Thymus (tissue), 11 donors: ENCODE measurements at regions not wholly inside any gene's neighbourhood (a gene's known extent, or its start where the extent isn't known, plus 50 kb on each side); places are given as distances from the start of the nearest gene placed in this dataset.
"Not testable (repeated sequence)": the region's sequence is repeated elsewhere in the genome, so short reads cannot be mapped to it uniquely, and the experiment has no call there.

Experiments used
- DNase-seq, 9 donors: peaks; one replicate each; pipeline ENCODE4 v3.0.0-alpha.2; 2013; ENCODE audit warnings: low spot score in 9 of 9, low read depth in 6 of 9, missing footprints in 1 of 9
- H3K27ac ChIP-seq, 2 donors: one replicate each; pipeline ENCODE4 v1.5.1; 2013; ENCODE audit warnings: control low read depth in 1 of 2, low read depth in 1 of 2, low read length in 1 of 2, mild to moderate bottlenecking in 1 of 2, moderate library complexity in 1 of 2
- H3K27me3 ChIP-seq, 2 donors: one replicate each; pipeline ENCODE4 v1.5.1; 2013; ENCODE audit warnings: low read length in 1 of 2; ENCODE audit not compliant: control insufficient read depth in 2 of 2, insufficient read depth in 1 of 2
- H3K36me3 ChIP-seq, 2 donors: one replicate each; pipeline ENCODE4 v1.5.1; 2013; ENCODE audit warnings: low read length in 1 of 2, mild to moderate bottlenecking in 1 of 2, moderate library complexity in 1 of 2; ENCODE audit not compliant: control insufficient read depth in 2 of 2, insufficient read depth in 2 of 2
- H3K4me1 ChIP-seq, 2 donors: one replicate each; pipeline ENCODE4 v1.5.1; 2013; ENCODE audit warnings: low read length in 2 of 2; ENCODE audit not compliant: control insufficient read depth in 2 of 2, insufficient read depth in 2 of 2
- H3K4me3 ChIP-seq, 2 donors: one replicate each; pipeline ENCODE4 v1.5.1; 2013; ENCODE audit warnings: low read length in 2 of 2, control low read depth in 1 of 2, mild to moderate bottlenecking in 1 of 2
- H3K9me3 ChIP-seq, 2 donors: one replicate each; pipeline ENCODE4 v1.5.1; 2013; ENCODE audit warnings: low read length in 1 of 2, mild to moderate bottlenecking in 1 of 2; ENCODE audit not compliant: control insufficient read depth in 2 of 2, insufficient read depth in 1 of 2
- WGBS: extraction: QIAGEN DNeasy Blood & Tissue Kit; methylation state at CpG from one replicate; pipeline ENCODE4 v1.1.7; 2013; 5-methylcytosine and 5-hydroxymethylcytosine counted together
- donor health status: healthy.

DNA sequence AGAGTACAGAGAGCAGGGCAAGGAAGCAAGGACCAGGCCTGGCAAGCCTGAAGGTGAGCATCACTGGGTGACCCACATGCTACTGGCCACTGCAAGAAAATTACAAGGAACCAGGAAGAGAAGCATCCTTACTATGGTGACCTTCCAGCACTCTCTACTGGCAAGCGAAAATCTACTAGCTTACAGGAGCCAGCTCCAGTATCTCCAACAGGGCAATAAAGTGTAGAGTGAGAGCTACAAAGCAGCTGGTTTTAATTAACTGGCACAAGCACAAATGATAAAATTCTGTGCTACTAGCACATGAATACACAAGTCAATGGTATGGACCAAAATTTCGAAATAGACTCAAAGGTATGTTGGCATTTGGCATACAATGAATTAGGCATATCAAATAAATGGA lies 113.3 kb upstream of the CAST start:
- H3K4me3 ChIP-seq, result no peak overlapping the region
- H3K27ac ChIP-seq, result no peak overlapping the region
- no peaks in the 10 kb centered on the region for H3K27me3 ChIP-seq
- H3K36me3 ChIP-seq, result no peaks in the 10 kb centered on the region
- no peaks in the 10 kb centered on the region for H3K9me3 ChIP-seq
- WGBS, result 68% methylated on average over 2 of the region's 2 CpGs
- H3K4me1 ChIP-seq, result no peaks in the 10 kb centered on the region
- DNase-seq, result no peak

DNA sequence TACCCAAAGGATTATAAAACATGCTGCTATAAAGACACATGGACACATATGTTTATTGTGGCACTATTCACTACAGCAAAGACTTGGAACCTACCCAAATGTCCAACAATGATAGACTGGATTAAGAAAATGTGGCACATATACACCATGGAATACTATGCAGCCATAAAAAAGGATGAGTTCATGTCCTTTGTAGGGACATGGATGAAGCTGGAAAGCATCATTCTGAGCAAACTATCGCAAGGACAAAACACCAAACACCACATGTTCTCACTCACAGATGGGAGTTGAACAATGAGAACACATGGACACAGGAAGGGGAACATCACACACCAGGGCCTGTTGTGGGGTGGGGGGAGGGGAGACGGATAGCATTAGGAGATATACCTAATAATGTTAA lies 101.3 kb upstream of the CAST start:
- DNase-seq, H3K4me1 ChIP-seq, H3K4me3 ChIP-seq, H3K36me3 ChIP-seq, H3K9me3 ChIP-seq, H3K27me3 ChIP-seq, H3K27ac ChIP-seq: not testable (repeated sequence)
- 95% methylated on average over 2 of the region's 2 CpGs for WGBS

DNA sequence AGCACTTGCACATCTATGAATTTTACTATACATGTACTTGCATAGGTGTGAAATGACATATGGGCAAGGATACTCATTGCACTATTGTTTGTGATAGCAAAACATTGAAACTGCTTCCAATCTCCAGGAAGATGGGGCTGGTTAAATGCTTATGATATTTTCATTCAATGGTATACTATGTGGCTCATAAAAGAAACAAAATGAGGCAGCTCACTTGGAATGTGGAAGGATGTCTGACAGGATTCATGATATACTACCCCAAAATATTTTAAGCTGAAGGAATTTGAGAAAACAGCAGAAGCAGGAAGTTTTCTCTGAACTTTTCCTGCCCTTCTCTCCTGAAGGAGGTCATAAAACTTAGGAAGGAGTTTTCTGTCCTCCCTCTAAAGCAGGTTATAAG lies 99.6 kb upstream of the CAST start:
- H3K27ac ChIP-seq, result no peak overlapping the region
- no peak overlapping the region for H3K4me3 ChIP-seq
- no peaks in the 10 kb centered on the region for H3K4me1 ChIP-seq
- DNase-seq, result no peak
- H3K27me3 ChIP-seq, result no peaks in the 10 kb centered on the region
- H3K36me3 ChIP-seq, result no peaks in the 10 kb centered on the region
- H3K9me3 ChIP-seq, result no peaks in the 10 kb centered on the region

DNA sequence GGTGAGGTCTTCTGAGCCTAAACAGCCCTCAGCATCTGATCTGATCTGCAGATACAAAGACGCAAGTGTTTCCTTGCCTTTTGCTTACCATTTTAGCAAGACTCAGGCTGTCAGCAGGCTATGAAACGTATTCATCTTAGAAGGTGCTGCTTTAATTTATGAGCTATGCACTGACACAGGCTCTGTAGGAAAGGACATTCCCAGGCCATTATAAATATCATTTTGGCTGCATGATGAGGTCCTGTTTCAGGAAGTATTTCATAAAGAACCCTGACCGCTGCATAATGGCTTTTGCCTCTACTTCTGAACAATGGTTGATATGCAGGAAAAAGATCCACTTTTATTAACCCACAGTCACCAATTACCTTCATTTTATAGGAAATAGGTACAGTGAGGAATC lies 98.4 kb upstream of the CAST start:
- Histone ChIP-seq H3K4me3 (no peak overlapping the region), H3K9me3 (no peaks in the 10 kb centered on the region), H3K4me1 (no peaks in the 10 kb centered on the region), H3K27me3 (no peaks in the 10 kb centered on the region), H3K27ac (no peak overlapping the region), H3K36me3 (no peaks in the 10 kb centered on the region)
- 96% methylated on average over 3 of the region's 3 CpGs for WGBS
- no peak for DNase-seq

DNA sequence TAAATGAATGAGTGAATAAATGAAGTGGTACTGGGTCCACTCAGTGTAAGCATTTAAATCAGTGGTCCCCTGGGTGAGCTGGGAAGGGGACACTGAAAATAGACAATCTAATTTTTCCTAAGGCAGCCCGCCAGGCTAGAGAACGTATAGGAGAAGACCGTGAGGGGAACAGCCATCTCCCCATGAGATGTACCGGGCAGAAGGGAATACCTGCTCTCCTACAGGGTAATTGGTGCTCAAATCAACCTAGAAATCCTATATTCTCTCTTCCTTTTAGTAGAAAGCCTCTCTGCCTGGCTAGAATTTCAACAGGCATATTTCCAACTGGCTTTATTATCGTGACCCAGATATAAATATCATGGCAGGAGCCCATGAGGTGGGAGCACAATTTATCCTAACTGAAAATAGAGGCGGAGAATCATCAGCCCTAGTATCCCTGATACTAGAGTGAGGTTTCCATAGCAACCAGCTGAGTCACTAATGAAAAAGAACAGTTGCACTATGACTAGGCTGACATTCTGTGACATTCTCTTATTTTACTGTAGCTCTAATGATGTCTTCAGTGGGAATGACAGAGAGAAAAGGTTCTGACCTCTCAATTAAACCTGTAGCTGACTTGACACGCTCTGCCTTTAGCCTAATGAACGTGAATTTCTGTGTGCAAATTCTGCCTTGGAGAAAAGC lies 96.5 kb upstream of the CAST start:
- Histone ChIP-seq H3K27me3 (no peaks in the 10 kb centered on the region), H3K9me3 (no peaks in the 10 kb centered on the region), H3K27ac (no peak overlapping the region), H3K36me3 (no peaks in the 10 kb centered on the region), H3K4me1 (no peaks in the 10 kb centered on the region), H3K4me3 (no peak overlapping the region)
- no peak for DNase-seq
- WGBS, result 90% methylated on average over 8 of the region's 8 CpGs

DNA sequence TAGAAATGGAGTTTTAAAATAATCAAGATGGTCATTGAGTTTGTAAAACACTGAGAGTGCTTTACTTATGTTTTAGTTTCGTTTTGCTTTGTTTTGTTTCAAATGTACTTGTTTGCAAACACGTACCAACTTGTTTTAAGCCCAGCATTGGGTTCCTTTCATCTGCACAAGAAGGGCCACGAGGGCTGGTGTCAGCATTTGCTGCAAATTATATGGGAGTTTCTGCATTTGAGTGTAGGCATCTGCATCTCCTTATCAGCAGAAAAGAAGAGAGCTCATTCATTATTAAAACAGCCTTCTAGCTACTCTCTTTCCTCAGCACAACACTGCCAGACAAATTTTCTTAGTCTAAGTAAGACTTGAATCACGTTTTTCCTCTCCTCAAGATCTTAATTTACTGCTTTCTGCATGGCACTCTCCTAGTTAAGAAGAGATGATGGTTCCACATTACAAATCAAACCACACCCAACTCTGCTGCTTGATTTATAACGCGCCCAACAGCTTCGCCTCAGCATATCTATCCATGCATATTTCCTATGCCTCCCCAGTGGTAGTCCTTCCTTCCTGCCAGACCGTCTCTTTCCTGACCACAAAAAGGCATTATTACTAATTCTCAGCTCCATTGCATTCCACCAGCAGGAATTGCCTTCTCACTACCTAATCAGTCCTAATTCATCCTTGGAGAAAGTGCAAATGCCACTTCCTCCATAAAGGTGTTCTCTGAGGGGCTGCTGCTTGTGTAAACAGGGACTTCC lies 95.2 kb upstream of the CAST start:
- no peaks in the 10 kb centered on the region for H3K4me1 ChIP-seq
- H3K4me3 ChIP-seq, result no peak overlapping the region
- 23% methylated on average over 8 of the region's 8 CpGs for WGBS
- H3K9me3 ChIP-seq, result no peaks in the 10 kb centered on the region
- no peaks in the 10 kb centered on the region for H3K36me3 ChIP-seq
- H3K27me3 ChIP-seq, result no peaks in the 10 kb centered on the region
- no peak overlapping the region for H3K27ac ChIP-seq
- DNase-seq, result no peak

DNA sequence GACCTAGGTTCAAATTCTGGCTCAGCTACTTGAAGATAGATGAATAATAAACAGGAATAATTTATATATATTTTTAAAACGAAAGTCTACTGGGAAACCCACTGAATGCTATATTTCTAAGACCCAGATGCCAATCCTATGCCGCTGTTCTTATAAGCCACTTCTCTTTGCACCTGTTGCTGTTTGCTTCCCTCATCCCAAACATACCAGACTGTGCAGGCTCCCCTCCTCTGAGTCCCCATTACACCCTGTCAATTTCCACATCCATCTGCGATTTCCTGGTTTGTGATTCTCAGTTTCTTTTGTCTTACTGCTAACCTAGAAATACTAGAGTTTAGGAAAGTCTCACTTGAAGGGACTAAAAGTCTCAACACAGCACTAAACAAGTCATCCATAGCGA lies 92.8 kb upstream of the CAST start:
- WGBS, result 91% methylated on average over 4 of the region's 4 CpGs
- H3K4me3 ChIP-seq, result no peak overlapping the region
- no peaks in the 10 kb centered on the region for H3K36me3 ChIP-seq
- DNase-seq, result no peak
- no peaks in the 10 kb centered on the region for H3K4me1 ChIP-seq
- no peaks in the 10 kb centered on the region for H3K9me3 ChIP-seq
- H3K27ac ChIP-seq, result no peak overlapping the region
- no peaks in the 10 kb centered on the region for H3K27me3 ChIP-seq

DNA sequence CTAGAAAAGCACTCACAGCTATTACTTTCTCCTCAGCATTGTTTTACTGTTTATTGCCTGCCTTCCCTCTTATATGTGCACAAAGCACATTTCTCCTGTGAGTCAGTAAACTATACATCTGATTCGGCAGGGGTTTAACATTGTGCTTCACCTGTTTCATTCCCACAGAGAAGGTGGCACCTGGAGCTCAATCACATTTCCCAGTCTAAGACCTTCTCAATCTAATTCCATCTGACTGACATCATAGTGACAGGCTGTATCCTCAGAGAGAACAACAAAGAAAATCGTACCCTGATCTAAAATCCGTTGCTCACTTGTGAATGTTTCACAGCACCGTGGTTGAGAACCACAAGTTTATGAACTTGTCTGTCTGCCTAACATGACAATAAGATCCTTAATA lies 92.4 kb upstream of the CAST start:
- no peak overlapping the region for H3K27ac ChIP-seq
- no peaks in the 10 kb centered on the region for H3K4me1 ChIP-seq
- DNase-seq, result no peak
- WGBS, result 90% methylated on average over 4 of the region's 4 CpGs
- no peaks in the 10 kb centered on the region for H3K36me3 ChIP-seq
- no peaks in the 10 kb centered on the region for H3K9me3 ChIP-seq
- no peaks in the 10 kb centered on the region for H3K27me3 ChIP-seq
- no peak overlapping the region for H3K4me3 ChIP-seq

DNA sequence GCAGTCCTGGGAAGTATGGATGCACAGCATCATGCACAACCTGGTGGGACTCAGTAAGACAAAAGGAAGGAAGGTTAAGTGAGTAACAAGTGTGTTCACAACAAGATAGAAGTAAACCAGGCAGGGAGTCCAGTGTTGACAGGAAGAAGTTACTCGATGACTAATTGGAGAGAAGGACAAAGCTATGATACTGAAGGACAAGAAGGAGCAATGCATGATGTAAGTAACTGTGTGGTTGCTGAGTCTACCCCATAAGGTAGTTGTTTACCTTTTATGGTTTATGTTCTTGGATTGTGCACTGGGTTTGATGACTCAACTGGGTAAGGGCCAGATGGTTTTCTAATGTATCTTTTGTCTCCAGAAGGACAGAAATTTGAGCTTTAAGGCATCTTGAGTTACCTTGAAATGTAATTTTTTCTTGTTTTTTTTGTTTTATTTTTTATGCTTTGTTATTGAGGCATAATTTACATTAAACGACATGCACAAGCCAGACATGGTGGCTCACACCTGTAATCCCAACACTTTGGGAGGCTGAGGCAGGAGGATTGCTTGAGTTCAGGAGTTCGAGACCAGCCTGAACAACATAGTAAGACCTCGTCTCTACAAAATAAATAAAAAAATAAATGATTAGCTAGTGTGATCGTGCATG lies 89.2 kb upstream of the CAST start:
- H3K27ac ChIP-seq, result no peak overlapping the region
- DNase-seq, result no peak
- no peaks in the 10 kb centered on the region for H3K36me3 ChIP-seq
- H3K27me3 ChIP-seq, result no peaks in the 10 kb centered on the region
- no peaks in the 10 kb centered on the region for H3K4me1 ChIP-seq
- H3K9me3 ChIP-seq, result no peaks in the 10 kb centered on the region
- WGBS, result 95% methylated on average over 5 of the region's 5 CpGs
- H3K4me3 ChIP-seq, result no peak overlapping the region
